HEK293T (cell line): ENCODE measurements at regions not wholly inside any gene's neighbourhood (a gene's known extent, or its start where the extent isn't known, plus 50 kb on each side); places are given as distances from the start of the nearest gene placed in this dataset.

Experiments
- BHLHE40 ChIP-seq: fragments of 450-650 bp; IDR thresholded peaks from 2 replicates; pipeline ENCODE4 v1.6.1; 2016; ENCODE audit warnings: mild to moderate bottlenecking, moderate library complexity, borderline replicate concordance
- FOXK2 ChIP-seq: fragments of 450-650 bp; IDR thresholded peaks from 2 replicates; pipeline ENCODE4 v1.6.1; 2016; ENCODE audit warnings: mild to moderate bottlenecking
- FOXM1 ChIP-seq: fragments of 450-650 bp; IDR thresholded peaks from 2 replicates; pipeline ENCODE4 v1.6.1; 2017; ENCODE audit warnings: mild to moderate bottlenecking, borderline replicate concordance
- HDGF ChIP-seq: fragments of 450-650 bp; IDR thresholded peaks from 2 replicates; pipeline ENCODE4 v1.6.1; 2017; ENCODE audit warnings: antibody characterized with exemption, borderline replicate concordance
- SP1 ChIP-seq: fragments of 450-650 bp; IDR thresholded peaks from 2 replicates; pipeline ENCODE4 v1.6.1; 2017
- SUZ12 ChIP-seq: fragments of 450-650 bp; IDR thresholded peaks from 2 replicates; pipeline ENCODE4 v1.6.1; 2016; ENCODE audit warnings: mild to moderate bottlenecking
- TARDBP ChIP-seq: fragments of 450-650 bp; IDR thresholded peaks from 2 replicates; pipeline ENCODE4 v1.6.1; 2016
- ZNF384 ChIP-seq: fragments of 450-650 bp; IDR thresholded peaks from 2 replicates; pipeline ENCODE4 v1.6.1; 2016

DNA sequence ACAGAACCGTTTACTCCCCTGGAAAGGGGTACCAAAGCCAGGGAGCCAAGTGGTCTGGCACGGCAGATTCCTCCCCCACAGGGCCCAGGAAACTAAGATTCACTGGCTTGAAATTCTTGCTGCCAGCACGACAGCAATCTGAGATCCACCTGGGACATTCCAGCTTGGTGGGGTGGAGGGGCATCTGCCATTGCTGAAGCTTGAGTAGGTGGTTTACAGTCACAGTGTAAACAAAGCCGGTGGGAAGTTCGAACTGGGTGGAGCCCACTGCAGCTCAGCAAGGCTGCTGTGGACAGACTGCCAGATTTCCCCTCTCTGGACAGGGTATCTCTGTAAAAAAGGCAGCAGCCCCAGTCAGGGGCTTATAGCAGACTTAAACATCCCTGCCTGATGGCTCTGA is 901.7 kb upstream of the LRRTM1 start:
- no peak for TF ChIP-seq TARDBP
- TF ChIP-seq BHLHE40: no peak
- no peak for TF ChIP-seq FOXM1
- no peak for TF ChIP-seq SP1
- TF ChIP-seq SUZ12: no peak
- no peak for TF ChIP-seq HDGF
- TF ChIP-seq FOXK2: no peak
- no peak for TF ChIP-seq ZNF384
